Peyer's patch (tissue), 4 donors: ENCODE measurements at regions not wholly inside any gene's neighbourhood (a gene's known extent, or its start where the extent isn't known, plus 50 kb on each side); places are given as distances from the start of the nearest gene placed in this dataset.

ENCODE experiments used
- DNase-seq, 3 donors: peaks; one replicate each; pipeline ENCODE4 v3.0.0-alpha.2; 2017 to 2019
- H3K27ac ChIP-seq, 4 donors: fragments of 200-600 bp; sonication (generic); one replicate each; pipeline ENCODE4 v1.5.1; 2016 to 2019
- H3K27me3 ChIP-seq, 2 donors: fragments of 200-600 bp; sonication (generic); one replicate each; pipeline ENCODE4 v1.5.1; 2019
- H3K36me3 ChIP-seq, 3 donors: fragments of 200-600 bp; sonication (generic); one replicate each; pipeline ENCODE4 v1.5.1; 2016 to 2019
- H3K4me1 ChIP-seq, 4 donors: fragments of 200-600 bp; sonication (generic); one replicate each; pipeline ENCODE4 v1.5.1; 2016 to 2019
- H3K4me3 ChIP-seq, 4 donors: fragments of 200-600 bp; sonication (generic); 1 replicate in 3 of 4; 2 replicates in 1 of 4; pipeline ENCODE4 v1.5.1; 2016 to 2019; ENCODE audit warnings: mild to moderate bottlenecking in 1 of 4
- H3K9me3 ChIP-seq, 4 donors: fragments of 200-600 bp; sonication (generic); one replicate each; pipeline ENCODE4 v1.5.1; 2016 to 2019; ENCODE audit warnings: mild to moderate bottlenecking in 1 of 4
- POLR2A ChIP-seq, 2 donors: fragments of 450-650 bp; IDR thresholded peaks; one replicate each; pipeline ENCODE4 v1.5.1; 2017; ENCODE audit warnings: antibody characterized with exemption in 2 of 2, mild to moderate bottlenecking in 2 of 2, moderate library complexity in 2 of 2
- TF ChIP-seq, protein P1 (sequence below), 6 experiments: fragments of 450-650 bp in 4 of 6; fragments of 200-600 bp in 2 of 6; sonication (generic) in 1 of 6; IDR thresholded peaks; one replicate each; pipeline ENCODE4 v1.5.1; 2017 to 2019; ENCODE audit warnings: antibody characterized with exemption in 6 of 6, mild to moderate bottlenecking in 3 of 6, moderate library complexity in 1 of 6

DNA sequence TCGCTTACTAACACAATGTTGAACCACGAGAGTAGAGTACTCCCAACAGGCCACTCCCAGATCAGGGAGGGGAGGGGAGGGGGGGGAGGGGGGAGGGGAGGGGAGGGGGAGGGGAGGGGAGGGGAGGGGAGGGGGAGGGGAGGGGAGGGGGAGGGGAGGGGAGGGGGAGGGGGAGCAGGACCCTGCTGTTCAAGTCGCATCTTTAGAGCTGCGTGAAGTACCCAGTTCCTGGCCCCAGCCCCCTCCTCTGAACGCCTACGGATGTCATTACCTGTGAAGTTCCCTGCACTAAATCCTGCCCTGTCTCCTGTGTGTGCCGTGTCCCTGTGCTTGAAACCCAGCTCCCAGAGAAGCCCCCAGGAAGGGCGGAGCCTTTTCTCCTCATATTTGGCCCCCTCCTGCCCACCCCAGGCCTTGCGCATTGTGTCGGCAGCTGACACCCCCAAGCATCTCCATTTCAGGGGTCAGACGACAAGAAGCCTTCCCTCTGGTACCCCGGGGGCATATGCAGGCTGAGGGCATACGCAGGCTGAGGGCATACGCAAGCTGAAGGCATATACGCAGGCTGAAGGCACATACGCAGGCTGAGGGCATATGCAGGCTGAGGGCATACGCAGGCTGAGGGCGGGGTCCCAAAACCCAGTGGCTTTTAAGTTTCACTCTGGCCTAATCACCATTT is 330.2 kb downstream of the C16orf95 start:
- TF ChIP-seq, protein P1, sequence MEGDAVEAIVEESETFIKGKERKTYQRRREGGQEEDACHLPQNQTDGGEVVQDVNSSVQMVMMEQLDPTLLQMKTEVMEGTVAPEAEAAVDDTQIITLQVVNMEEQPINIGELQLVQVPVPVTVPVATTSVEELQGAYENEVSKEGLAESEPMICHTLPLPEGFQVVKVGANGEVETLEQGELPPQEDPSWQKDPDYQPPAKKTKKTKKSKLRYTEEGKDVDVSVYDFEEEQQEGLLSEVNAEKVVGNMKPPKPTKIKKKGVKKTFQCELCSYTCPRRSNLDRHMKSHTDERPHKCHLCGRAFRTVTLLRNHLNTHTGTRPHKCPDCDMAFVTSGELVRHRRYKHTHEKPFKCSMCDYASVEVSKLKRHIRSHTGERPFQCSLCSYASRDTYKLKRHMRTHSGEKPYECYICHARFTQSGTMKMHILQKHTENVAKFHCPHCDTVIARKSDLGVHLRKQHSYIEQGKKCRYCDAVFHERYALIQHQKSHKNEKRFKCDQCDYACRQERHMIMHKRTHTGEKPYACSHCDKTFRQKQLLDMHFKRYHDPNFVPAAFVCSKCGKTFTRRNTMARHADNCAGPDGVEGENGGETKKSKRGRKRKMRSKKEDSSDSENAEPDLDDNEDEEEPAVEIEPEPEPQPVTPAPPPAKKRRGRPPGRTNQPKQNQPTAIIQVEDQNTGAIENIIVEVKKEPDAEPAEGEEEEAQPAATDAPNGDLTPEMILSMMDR (IDR thresholded peaks at IDR 0.05), result no peak
- no peak overlapping the region for H3K4me3 ChIP-seq

DNA sequence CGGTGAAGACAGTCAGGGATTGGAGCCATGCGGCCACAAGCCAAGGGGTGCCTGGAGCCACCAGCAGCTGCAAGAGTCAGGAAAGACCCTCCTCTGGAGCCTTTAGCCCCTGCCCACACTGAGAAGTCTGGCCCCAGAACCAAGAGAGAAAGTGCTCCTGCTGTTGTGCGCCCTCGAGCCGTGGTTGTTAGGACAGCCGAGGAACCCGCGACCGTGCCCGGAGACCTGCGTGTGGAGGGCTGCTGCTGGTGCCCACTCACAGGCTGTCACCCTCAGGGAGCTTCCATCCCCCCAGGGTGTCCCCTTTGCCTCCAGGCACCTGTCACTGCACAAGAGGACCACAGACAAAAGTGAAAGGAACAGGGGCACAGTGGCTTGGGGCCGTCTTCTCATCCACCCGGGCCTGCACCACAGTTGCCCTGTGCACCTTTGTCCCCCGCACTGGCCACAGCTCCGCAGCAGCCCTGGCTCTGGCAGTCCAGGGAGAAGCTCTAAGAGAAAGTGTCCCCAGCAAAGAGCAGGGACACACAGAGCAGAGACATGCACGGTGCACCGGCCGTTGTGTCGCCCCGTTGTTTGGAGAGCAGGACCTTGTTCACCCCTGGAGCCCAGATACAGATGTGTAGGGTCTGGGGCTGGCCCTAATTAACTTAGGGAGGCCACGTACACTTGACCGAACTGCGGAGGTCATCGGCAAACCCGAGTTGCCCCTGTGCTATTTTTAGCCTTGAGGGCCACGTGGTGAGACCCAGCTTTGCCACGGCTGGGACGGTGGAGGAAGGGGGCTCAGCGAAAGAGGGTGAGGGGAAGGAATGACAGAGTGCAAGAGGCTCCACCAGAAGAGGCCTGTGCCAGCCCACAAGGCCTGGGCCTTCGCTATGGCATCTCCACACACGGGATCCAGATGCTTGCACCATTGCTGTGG is 329.2 kb downstream of the C16orf95 start:
- no peaks in the 10 kb centered on the region for H3K36me3 ChIP-seq
- no peak overlapping the region for H3K4me3 ChIP-seq
- DNase-seq, result no peak
- H3K9me3 ChIP-seq, result no peaks in the 10 kb centered on the region
- H3K27me3 ChIP-seq, result no peaks in the 10 kb centered on the region
- no peaks in the 10 kb centered on the region for H3K4me1 ChIP-seq
- H3K27ac ChIP-seq, result no peak overlapping the region
- TF ChIP-seq POLR2A (IDR thresholded peaks at IDR 0.05), result no peak
- TF ChIP-seq, protein P1 (IDR thresholded peaks at IDR 0.05), result no peak

More for the DNA sequence above, 330.2 kb downstream of the C16orf95 start:
- no peaks in the 10 kb centered on the region for H3K27me3 ChIP-seq
- H3K9me3 ChIP-seq, result no peaks in the 10 kb centered on the region
- peak in 1 of 3 donors; percentile 40 for DNase-seq
- no peaks in the 10 kb centered on the region for H3K4me1 ChIP-seq
- H3K27ac ChIP-seq, result no peak overlapping the region
- no peaks in the 10 kb centered on the region for H3K36me3 ChIP-seq

GRCh38 chr16:86988920-86989696 is 328.1 kb downstream of the C16orf95 start:
- Histone ChIP-seq H3K36me3 (no peaks in the 10 kb centered on the region), H3K9me3 (no peaks in the 10 kb centered on the region), H3K4me1 (no peaks in the 10 kb centered on the region), H3K27me3 (no peaks in the 10 kb centered on the region), H3K27ac (no peak overlapping the region), H3K4me3 (no peak overlapping the region)
- DNase-seq, result no peak
- TF ChIP-seq POLR2A (IDR thresholded peaks at IDR 0.05), result no peak
- TF ChIP-seq, protein P1 (IDR thresholded peaks at IDR 0.05), result no peak

DNA sequence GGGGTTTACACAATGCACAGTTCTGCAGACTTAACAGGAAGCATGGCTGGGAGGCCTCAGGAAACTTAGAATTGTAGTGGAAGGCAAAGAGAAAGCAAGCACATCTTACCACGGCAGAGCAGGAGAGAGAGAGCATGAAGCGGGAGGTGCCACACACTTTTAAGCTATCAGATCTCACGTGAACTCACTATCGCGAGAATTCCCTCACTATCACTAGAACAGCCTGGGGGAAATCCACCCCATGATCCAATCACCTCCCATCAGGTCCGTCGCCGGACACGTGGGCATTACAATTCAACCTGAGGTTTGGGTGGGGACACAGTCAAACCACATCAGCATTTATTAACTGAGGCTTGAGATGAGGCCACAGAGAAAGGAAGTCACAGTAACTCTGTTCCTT is 326.7 kb downstream of the C16orf95 start:
- no peak overlapping the region for H3K4me3 ChIP-seq
- H3K36me3 ChIP-seq, result no peaks in the 10 kb centered on the region
- no peak overlapping the region for H3K27ac ChIP-seq
- H3K9me3 ChIP-seq, result no peaks in the 10 kb centered on the region
- no peaks in the 10 kb centered on the region for H3K27me3 ChIP-seq
- TF ChIP-seq, protein P1 (IDR thresholded peaks at IDR 0.05), result no peak
- TF ChIP-seq POLR2A (IDR thresholded peaks at IDR 0.05), result no peak
- DNase-seq, result no peak
- H3K4me1 ChIP-seq, result no peaks in the 10 kb centered on the region

GRCh38 chr16:86991679-86992078 is 325.5 kb downstream of the C16orf95 start:
- no peak overlapping the region for H3K4me3 ChIP-seq
- H3K27me3 ChIP-seq, result no peaks in the 10 kb centered on the region
- no peaks in the 10 kb centered on the region for H3K9me3 ChIP-seq
- H3K27ac ChIP-seq, result no peak overlapping the region
- no peaks in the 10 kb centered on the region for H3K4me1 ChIP-seq
- no peak for DNase-seq
- TF ChIP-seq POLR2A (IDR thresholded peaks at IDR 0.05), result no peak
- TF ChIP-seq, protein P1 (IDR thresholded peaks at IDR 0.05), result no peak
- no peaks in the 10 kb centered on the region for H3K36me3 ChIP-seq
